SK-N-MC (cell line): ENCODE measurements at regions not wholly inside any gene's neighbourhood (a gene's known extent, or its start where the extent isn't known, plus 50 kb on each side); places are given as distances from the start of the nearest gene placed in this dataset.

Experiments
- DNase-seq: peaks from one replicate; pipeline ENCODE4 v3.0.0-alpha.2; 2011; ENCODE audit warnings: low read depth, low spot score
- H3K27ac ChIP-seq: fragments of 200-600 bp; sonication (generic); 2 replicates; pipeline ENCODE4 v1.5.1; 2016; ENCODE audit warnings: mixed run types
- H3K36me3 ChIP-seq: fragments of 200-600 bp; sonication (generic); 2 replicates; pipeline ENCODE4 v1.6.1; 2017; ENCODE audit warnings: antibody characterized with exemption, low read length, mixed read lengths; ENCODE audit not compliant: insufficient read depth
- H3K4me3 ChIP-seq: fragments of 200-600 bp; sonication (generic); 2 replicates; pipeline ENCODE4 v1.5.1; 2016
- H3K9ac ChIP-seq: fragments of 200-600 bp; sonication (generic); 2 replicates; pipeline ENCODE4 v1.8.0; 2017; ENCODE audit warnings: mixed run types, mixed read lengths; ENCODE audit not compliant: insufficient read length
- H3K9me3 ChIP-seq: fragments of 200-600 bp; sonication (generic); 2 replicates; pipeline ENCODE4 v1.6.1; 2017; ENCODE audit warnings: low read depth, mild to moderate bottlenecking, antibody characterized with exemption, low read length, moderate library complexity, mixed read lengths
- EZH2 ChIP-seq: fragments of 200-600 bp; sonication (generic); IDR thresholded peaks from one replicate; pipeline ENCODE4 v1.6.1; 2017; ENCODE audit warnings: antibody characterized with exemption
- FOXP2 ChIP-seq: optimal IDR thresholded peaks from 2 replicates; pipeline ENCODE3; 2011; ENCODE audit warnings: mild to moderate bottlenecking, moderate library complexity; ENCODE audit not compliant: insufficient read depth; ENCODE audit errors: extremely low read length, control extremely low read depth
- POLR2AphosphoS5 ChIP-seq: IDR thresholded peaks from 2 replicates; pipeline ENCODE4 v1.6.1; 2012; ENCODE audit warnings: mild to moderate bottlenecking, low read depth, low read length, borderline replicate concordance

DNA sequence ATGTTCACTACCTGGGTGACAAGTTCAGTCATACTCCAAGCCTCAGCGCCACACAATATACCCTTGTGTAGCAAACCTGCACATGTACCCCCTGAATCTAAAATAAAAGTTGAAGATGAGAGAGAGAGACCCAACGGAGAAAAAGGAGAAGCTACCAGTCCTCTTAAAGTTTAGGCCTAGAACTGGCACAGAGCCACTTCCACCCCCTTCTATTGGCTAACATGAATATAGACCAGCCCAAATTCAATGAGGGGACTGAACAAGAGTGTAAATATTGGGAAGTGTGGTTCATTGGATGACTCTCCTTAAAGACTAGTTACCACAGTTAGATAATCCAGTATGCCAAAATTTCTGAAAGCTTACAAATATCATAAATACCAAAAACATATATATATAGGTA is 139.9 kb upstream of the ATP1B1 start:
- Histone ChIP-seq H3K27ac (no peak overlapping the region), H3K4me3 (no peak overlapping the region), H3K36me3 (no peaks in the 10 kb centered on the region), H3K9ac (no peak overlapping the region), H3K9me3 (no peaks in the 10 kb centered on the region)
- no peak for DNase-seq
- TF ChIP-seq EZH2 (no peak), FOXP2 (no peak), POLR2AphosphoS5 (no peak)

DNA sequence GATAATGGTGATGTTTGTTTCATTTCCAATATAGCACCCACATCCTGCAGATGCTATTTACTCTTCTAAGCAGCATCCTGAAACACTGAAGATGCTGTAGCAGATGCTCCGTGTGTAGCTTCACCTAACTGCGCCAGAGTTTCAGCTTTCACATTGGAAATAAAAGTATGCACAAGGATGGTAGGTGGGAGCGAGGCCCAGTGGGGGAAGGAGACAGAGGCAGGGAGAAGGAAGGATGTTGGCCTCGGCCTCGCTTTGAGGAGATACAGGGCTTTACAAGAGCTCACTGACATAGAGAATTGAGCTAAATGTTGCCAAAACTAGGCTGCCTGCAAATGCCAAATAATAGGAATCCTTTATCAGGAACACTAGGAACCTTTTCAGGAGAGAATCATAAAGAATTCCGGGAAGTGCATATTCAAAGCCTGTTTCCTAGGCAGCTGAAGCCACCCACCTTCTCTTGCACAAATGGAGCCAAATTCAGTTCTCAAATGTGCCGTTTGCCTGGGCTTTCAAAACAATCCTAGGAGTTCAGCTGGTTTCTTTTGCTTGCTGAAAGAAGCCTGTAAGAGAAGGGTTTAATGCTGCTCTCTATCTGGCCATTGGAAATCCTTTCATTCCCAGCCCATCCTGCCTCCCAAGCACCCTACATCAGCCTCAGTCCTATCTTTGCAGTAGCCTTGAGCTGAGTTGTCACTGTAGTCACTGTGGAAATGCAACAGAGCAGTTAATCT is 135.4 kb upstream of the ATP1B1 start:
- Histone ChIP-seq H3K9me3 (no peaks in the 10 kb centered on the region), H3K27ac (no peak overlapping the region), H3K36me3 (no peaks in the 10 kb centered on the region), H3K4me3 (no peak overlapping the region), H3K9ac (no peak overlapping the region)
- DNase-seq, result no peak
- no peak for TF ChIP-seq POLR2AphosphoS5
- no peak for TF ChIP-seq EZH2
- TF ChIP-seq FOXP2, result no peak

DNA sequence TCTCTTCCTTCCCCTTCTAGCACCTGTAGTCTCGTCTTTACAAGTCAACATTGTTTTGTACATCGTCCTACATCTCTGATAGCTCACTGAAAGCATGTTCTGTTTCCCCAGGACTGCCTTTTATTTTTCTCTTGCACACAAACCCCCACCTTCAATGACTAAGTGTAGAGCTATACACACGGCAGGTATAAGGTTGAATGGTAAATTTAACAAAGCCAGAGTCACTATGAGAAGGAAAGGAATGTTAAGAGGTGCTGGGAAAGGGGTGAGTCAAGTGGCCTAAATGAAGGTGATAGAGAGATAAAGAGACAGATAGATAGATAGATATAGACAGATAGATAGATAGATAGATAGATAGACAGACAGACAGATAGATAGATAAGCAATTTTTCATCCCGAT is 134.3 kb upstream of the ATP1B1 start:
- no peak for DNase-seq
- Histone ChIP-seq H3K36me3 (no peaks in the 10 kb centered on the region), H3K27ac (no peak overlapping the region), H3K9me3 (no peaks in the 10 kb centered on the region), H3K4me3 (no peak overlapping the region), H3K9ac (no peak overlapping the region)
- TF ChIP-seq POLR2AphosphoS5 (no peak), EZH2 (no peak), FOXP2 (no peak)

DNA sequence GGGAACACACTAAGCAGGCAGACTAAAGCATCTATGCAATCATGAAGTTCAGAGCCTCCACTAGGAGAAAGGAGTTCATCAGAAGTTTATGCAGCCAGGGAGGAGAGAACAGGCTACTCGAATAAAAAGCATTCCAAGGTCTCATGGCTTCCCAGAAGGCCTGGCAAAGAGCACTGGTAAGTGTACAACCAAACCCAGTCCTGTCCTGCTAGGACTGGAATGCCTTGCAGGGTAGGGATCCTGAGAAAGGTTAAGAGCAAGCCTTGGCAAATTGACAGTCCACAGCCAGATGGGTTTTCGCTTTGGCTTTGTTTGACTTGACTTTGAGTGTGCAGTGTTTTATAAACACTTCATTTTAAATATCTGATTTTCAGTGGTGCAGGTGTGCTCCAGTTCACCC is 133.6 kb upstream of the ATP1B1 start:
- no peak for DNase-seq
- Histone ChIP-seq H3K9ac (no peak overlapping the region), H3K27ac (no peak overlapping the region), H3K9me3 (no peaks in the 10 kb centered on the region), H3K4me3 (no peak overlapping the region), H3K36me3 (no peaks in the 10 kb centered on the region)
- no peak for TF ChIP-seq FOXP2
- no peak for TF ChIP-seq POLR2AphosphoS5
- TF ChIP-seq EZH2, result no peak

DNA sequence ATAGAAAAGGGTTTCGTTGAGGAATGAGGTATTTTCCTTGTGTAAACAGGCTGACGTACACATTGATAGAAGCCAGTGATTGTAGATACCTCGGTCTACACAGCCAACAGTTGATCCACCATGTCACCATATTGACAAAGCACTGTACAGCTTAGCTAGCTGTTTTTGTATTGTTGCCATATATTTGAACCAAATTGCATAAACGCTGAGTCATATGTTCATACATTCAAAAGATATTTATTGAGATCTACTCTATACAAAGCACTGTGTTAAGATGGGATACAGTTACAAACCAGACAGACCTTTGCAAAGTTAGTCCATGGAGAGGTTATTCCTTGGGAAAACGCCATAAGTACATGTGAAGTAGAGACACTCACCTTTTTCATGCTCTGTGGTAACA is 132.4 kb upstream of the ATP1B1 start:
- H3K27ac ChIP-seq, result no peak overlapping the region
- H3K9me3 ChIP-seq, result no peaks in the 10 kb centered on the region
- no peak overlapping the region for H3K9ac ChIP-seq
- no peaks in the 10 kb centered on the region for H3K36me3 ChIP-seq
- H3K4me3 ChIP-seq, result no peak overlapping the region
- DNase-seq, result no peak
- TF ChIP-seq FOXP2 (no peak), EZH2 (no peak), POLR2AphosphoS5 (no peak)

DNA sequence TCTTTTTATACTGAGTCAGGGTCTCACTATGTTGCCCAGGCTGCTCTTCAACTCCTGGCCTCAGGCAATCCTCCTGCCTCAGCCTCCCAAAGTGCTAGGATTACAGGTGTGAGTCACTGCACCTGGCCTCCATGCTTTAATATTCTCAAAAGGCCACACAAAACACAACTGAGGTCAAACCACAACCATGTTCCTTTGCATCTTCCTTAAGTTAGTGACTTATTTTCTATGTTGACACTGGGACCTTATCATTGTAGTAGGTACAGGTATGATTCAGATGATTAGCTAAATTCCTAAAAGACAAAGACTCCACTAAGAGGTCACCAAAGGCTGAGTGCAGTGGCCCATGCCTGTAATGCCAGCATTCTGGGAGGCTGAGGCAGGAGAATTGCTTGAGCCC is 131.9 kb upstream of the ATP1B1 start:
- Histone ChIP-seq H3K4me3 (no peak overlapping the region), H3K9me3 (no peaks in the 10 kb centered on the region), H3K36me3 (no peaks in the 10 kb centered on the region), H3K9ac (no peak overlapping the region), H3K27ac (no peak overlapping the region)
- TF ChIP-seq FOXP2, result no peak
- no peak for TF ChIP-seq POLR2AphosphoS5
- TF ChIP-seq EZH2, result no peak
- no peak for DNase-seq

DNA sequence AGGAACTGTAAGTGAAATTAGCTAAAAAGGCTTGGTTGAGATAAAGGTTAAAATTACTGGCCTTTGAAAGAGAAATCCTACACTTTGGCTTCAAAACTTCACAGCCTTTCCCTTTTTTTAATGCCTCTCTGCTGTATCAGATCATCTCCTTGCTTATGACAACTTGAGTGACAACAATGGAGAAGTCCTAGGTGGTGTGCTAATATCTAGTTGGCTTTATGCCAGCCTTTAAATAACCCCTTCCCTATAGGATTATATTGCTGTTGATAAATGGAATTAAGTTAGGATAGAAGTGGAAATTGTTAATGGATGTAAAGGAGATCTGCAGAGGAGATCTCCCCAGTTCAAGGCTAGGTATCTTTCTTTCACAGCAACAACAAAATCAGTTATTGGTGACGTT is 130.2 kb upstream of the ATP1B1 start:
- TF ChIP-seq POLR2AphosphoS5 (no peak), EZH2 (no peak), FOXP2 (no peak)
- Histone ChIP-seq H3K27ac (no peak overlapping the region), H3K36me3 (no peaks in the 10 kb centered on the region), H3K9me3 (no peaks in the 10 kb centered on the region), H3K4me3 (no peak overlapping the region), H3K9ac (no peak overlapping the region)
- DNase-seq, result no peak

DNA sequence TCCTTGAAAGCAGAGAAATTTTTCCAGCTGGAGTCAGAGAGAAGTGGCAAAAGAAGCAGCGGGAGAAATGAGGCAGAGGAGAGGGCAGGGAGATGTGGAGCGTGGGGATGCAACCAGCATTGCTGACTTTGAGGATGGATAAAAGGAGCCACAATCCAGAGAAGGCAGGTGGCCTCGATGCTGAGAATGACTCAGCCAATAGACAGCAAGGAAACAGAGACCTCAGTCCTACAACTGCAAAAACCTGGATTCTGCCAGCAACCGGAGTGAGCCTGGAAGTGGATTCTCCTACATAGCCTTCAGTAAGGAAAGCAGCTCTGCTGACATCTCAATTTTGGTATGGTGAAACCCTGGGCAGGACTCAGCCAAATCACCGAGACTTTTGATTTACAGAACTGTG is 128.9 kb upstream of the ATP1B1 start:
- no peak for DNase-seq
- Histone ChIP-seq H3K9me3 (no peaks in the 10 kb centered on the region), H3K9ac (no peak overlapping the region), H3K36me3 (no peaks in the 10 kb centered on the region), H3K4me3 (no peak overlapping the region), H3K27ac (no peak overlapping the region)
- no peak for TF ChIP-seq FOXP2
- no peak for TF ChIP-seq EZH2
- TF ChIP-seq POLR2AphosphoS5, result no peak

DNA sequence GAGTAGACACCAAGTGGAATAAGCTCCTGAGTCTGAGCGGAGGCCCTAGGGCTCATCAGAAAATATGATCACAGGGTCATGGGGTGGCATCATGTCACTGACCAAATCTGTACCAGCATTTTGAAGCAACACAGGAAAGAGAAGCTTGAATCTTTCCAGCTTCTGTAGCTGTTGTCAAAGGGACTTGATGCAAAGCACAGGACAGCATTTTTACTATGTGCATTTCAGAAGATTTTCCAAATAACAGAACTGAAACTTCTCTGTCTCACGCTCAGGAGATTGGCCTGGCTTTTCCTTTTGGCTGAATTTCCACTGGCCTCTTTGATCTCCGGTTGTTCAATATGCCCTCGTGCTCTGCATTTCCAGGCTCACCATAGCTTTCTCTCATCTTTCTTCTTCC is 127.2 kb upstream of the ATP1B1 start:
- no peak for DNase-seq
- Histone ChIP-seq H3K27ac (no peak overlapping the region), H3K36me3 (no peaks in the 10 kb centered on the region), H3K4me3 (no peak overlapping the region), H3K9ac (no peak overlapping the region), H3K9me3 (no peaks in the 10 kb centered on the region)
- no peak for TF ChIP-seq POLR2AphosphoS5
- no peak for TF ChIP-seq FOXP2
- no peak for TF ChIP-seq EZH2
